ENCODE measurements at regions not wholly inside any gene's neighbourhood (a gene's known extent, or its start where the extent isn't known, plus 50 kb on each side); places are given as distances from the start of the nearest gene placed in this dataset.

GRCh38 chr6:113363048-113363798 lies 493.9 kb upstream of the MARCKS start:
- Histone ChIP-seq H3K4me1 (peaks cover 38% of the 10 kb centered on the region), H3K36me3 (no peaks in the 10 kb centered on the region), H3K27ac (replicated peaks) (no peak overlapping the region), H3K9me3 (replicated peaks) (no peaks in the 10 kb centered on the region), H3K4me3 (no peak overlapping the region), H3K27me3 (ENCODE audit: low read depth) (no peaks in the 10 kb centered on the region)
- intact Hi-C loops (cut with micrococcal nuclease) = no loop called here
- TF ChIP-seq CTCF (IDR thresholded peaks at IDR 0.05; ENCODE audit: borderline replicate concordance) = no peak
- DNase-seq = no peak

- TF ChIP-seq CTCF (IDR thresholded peaks at IDR 0.05; ENCODE audit: borderline replicate concordance) = no peak
- no peak overlapping the region for H3K27ac ChIP-seq (replicated peaks)
- no peaks in the 10 kb centered on the region for H3K27me3 ChIP-seq (ENCODE audit: low read depth)
- no peaks in the 10 kb centered on the region for H3K36me3 ChIP-seq
- DNase-seq = no peak
- H3K4me1 ChIP-seq = peaks cover 38% of the 10 kb centered on the region
- intact Hi-C loops (cut with micrococcal nuclease) = no loop called here
- no peaks in the 10 kb centered on the region for H3K9me3 ChIP-seq (replicated peaks)
- H3K4me3 ChIP-seq = no peak overlapping the region
Measured at GRCh38 chr6:113363866-113364265, 493.3 kb upstream of the MARCKS start.

- no peak for TF ChIP-seq CTCF (IDR thresholded peaks at IDR 0.05; ENCODE audit: borderline replicate concordance)
- H3K27ac ChIP-seq (replicated peaks) = no peak overlapping the region
- peaks cover 32% of the 10 kb centered on the region for H3K4me1 ChIP-seq
- H3K9me3 ChIP-seq (replicated peaks) = no peaks in the 10 kb centered on the region
- H3K4me3 ChIP-seq = no peak overlapping the region
- no peak for DNase-seq
- H3K36me3 ChIP-seq = no peaks in the 10 kb centered on the region
- intact Hi-C loops (cut with micrococcal nuclease) = no loop called here
- H3K27me3 ChIP-seq (ENCODE audit: low read depth) = no peaks in the 10 kb centered on the region
Measured at GRCh38 chr6:113364766-113365165, 492.4 kb upstream of the MARCKS start.

GRCh38 chr6:113365191-113365590 lies 492.0 kb upstream of the MARCKS start:
- Histone ChIP-seq H3K27ac (replicated peaks) (no peak overlapping the region), H3K9me3 (replicated peaks) (no peaks in the 10 kb centered on the region)

GRCh38 chr6:113366505-113366904 lies 490.6 kb upstream of the MARCKS start:
- Histone ChIP-seq H3K36me3 (no peaks in the 10 kb centered on the region), H3K4me1 (peaks cover 24% of the 10 kb centered on the region), H3K27ac (replicated peaks) (no peak overlapping the region), H3K27me3 (ENCODE audit: low read depth) (no peaks in the 10 kb centered on the region), H3K9me3 (replicated peaks) (no peaks in the 10 kb centered on the region), H3K4me3 (no peak overlapping the region)
- intact Hi-C loops (cut with micrococcal nuclease) = no loop called here
- no peak for DNase-seq
- TF ChIP-seq CTCF (IDR thresholded peaks at IDR 0.05; ENCODE audit: borderline replicate concordance) = no peak

More at GRCh38 chr6:113365191-113365590, 492.0 kb upstream of the MARCKS start:
- no peak for DNase-seq
- Histone ChIP-seq H3K27me3 (ENCODE audit: low read depth) (no peaks in the 10 kb centered on the region), H3K4me1 (peaks cover 28% of the 10 kb centered on the region), H3K36me3 (no peaks in the 10 kb centered on the region), H3K4me3 (no peak overlapping the region)
- intact Hi-C loops (cut with micrococcal nuclease) = no loop called here
- TF ChIP-seq CTCF (IDR thresholded peaks at IDR 0.05; ENCODE audit: borderline replicate concordance) = no peak

Data from left ventricle myocardium inferior (tissue), 1 donor.